H9 (cell line): ENCODE measurements at regions not wholly inside any gene's neighbourhood (a gene's known extent, or its start where the extent isn't known, plus 50 kb on each side); places are given as distances from the start of the nearest gene placed in this dataset.

Source experiments
- DNase-seq: peaks from one replicate; pipeline ENCODE4 v3.0.0-alpha.2; 2017
- H2AFZ ChIP-seq: one replicate; pipeline ENCODE4 v1.6.1; 2013; ENCODE audit warnings: mild to moderate bottlenecking, low read length, control low read depth, moderate library complexity
- H2AK5ac ChIP-seq: 2 replicates; pipeline ENCODE4 v1.6.1; 2013; ENCODE audit warnings: low read length, control low read depth, mixed read lengths; ENCODE audit not compliant: insufficient read length
- H2BK120ac ChIP-seq: one replicate; pipeline ENCODE4 v1.6.1; 2013; ENCODE audit warnings: low read depth, mild to moderate bottlenecking, low read length, control low read depth, inconsistent platforms; ENCODE audit not compliant: poor library complexity, severe bottlenecking
- H2BK12ac ChIP-seq: 2 replicates; pipeline ENCODE4 v1.6.1; 2013; ENCODE audit warnings: low read length, control low read depth, mixed read lengths, low read depth; ENCODE audit not compliant: insufficient read length
- H2BK15ac ChIP-seq: 2 replicates; pipeline ENCODE4 v1.6.1; 2013; ENCODE audit warnings: low read depth, low read length, control low read depth
- H2BK20ac ChIP-seq: one replicate; pipeline ENCODE4 v1.6.1; 2013; ENCODE audit warnings: low read depth, mild to moderate bottlenecking, low read length, control low read depth, inconsistent platforms; ENCODE audit not compliant: poor library complexity, severe bottlenecking
- H2BK5ac ChIP-seq: 2 replicates; pipeline ENCODE4 v1.6.1; 2013; ENCODE audit warnings: low read length, control low read depth, mixed read lengths; ENCODE audit not compliant: insufficient read length
- H3K14ac ChIP-seq: 2 replicates; pipeline ENCODE4 v1.6.1; 2013; ENCODE audit warnings: low read length, control low read depth; ENCODE audit not compliant: insufficient read depth
- H3K18ac ChIP-seq: 2 replicates; pipeline ENCODE4 v1.6.1; 2013; ENCODE audit warnings: low read depth, mild to moderate bottlenecking, mixed read lengths, low read length, control low read depth; ENCODE audit not compliant: insufficient read length
- H3K23ac ChIP-seq: 2 replicates; pipeline ENCODE4 v1.6.1; 2013; ENCODE audit warnings: low read length, control low read depth, mixed read lengths, low read depth; ENCODE audit not compliant: insufficient read length
- H3K23me2 ChIP-seq: 2 replicates; pipeline ENCODE4 v1.6.1; 2013; ENCODE audit warnings: low read depth, mild to moderate bottlenecking, mixed read lengths, low read length, control low read depth; ENCODE audit not compliant: insufficient read length, poor library complexity, severe bottlenecking
- H3K27ac ChIP-seq: 2 replicates; pipeline ENCODE4 v1.5.1; 2013; ENCODE audit warnings: low read length, control low read depth, mixed read lengths, low read depth; ENCODE audit not compliant: insufficient read length
- H3K27me3 ChIP-seq: 2 replicates; pipeline ENCODE4 v1.6.1; 2013; ENCODE audit warnings: low read length, control low read depth, inconsistent platforms; ENCODE audit not compliant: insufficient read depth
- H3K4ac ChIP-seq: 2 replicates; pipeline ENCODE4 v1.6.1; 2013; ENCODE audit warnings: low read depth, mild to moderate bottlenecking, control low read depth, inconsistent platforms, low read length, moderate library complexity
- H3K4me1 ChIP-seq: 2 replicates; pipeline ENCODE4 v1.6.1; 2013; ENCODE audit warnings: low read length, control low read depth, inconsistent platforms; ENCODE audit not compliant: insufficient read depth
- H3K4me2 ChIP-seq: 2 replicates; pipeline ENCODE4 v1.6.1; 2013; ENCODE audit warnings: low read length, control low read depth, mixed read lengths; ENCODE audit not compliant: insufficient read length, insufficient read depth
- H3K56ac ChIP-seq: 2 replicates; pipeline ENCODE4 v1.6.1; 2013; ENCODE audit warnings: low read depth, mild to moderate bottlenecking, mixed read lengths, low read length, control low read depth; ENCODE audit not compliant: insufficient read length
- H3K79me1 ChIP-seq: 2 replicates; pipeline ENCODE4 v1.6.1; 2013; ENCODE audit warnings: low read depth, mild to moderate bottlenecking, moderate library complexity, low read length, control low read depth, inconsistent platforms; ENCODE audit not compliant: insufficient read depth, poor library complexity, severe bottlenecking
- H3K79me2 ChIP-seq: 2 replicates; pipeline ENCODE4 v1.6.1; 2013; ENCODE audit warnings: low read length, control low read depth, inconsistent platforms; ENCODE audit not compliant: insufficient read depth
- H3K9ac ChIP-seq: 2 replicates; pipeline ENCODE4 v1.6.1; 2013; ENCODE audit warnings: low read length, control low read depth, mixed read lengths; ENCODE audit not compliant: insufficient read length; ENCODE audit errors: extremely low read depth
- H3K9me3 ChIP-seq: one replicate; pipeline ENCODE4 v1.6.1; 2013; ENCODE audit warnings: low read depth, low read length, inconsistent platforms; ENCODE audit not compliant: control insufficient read depth
- H3T11ph ChIP-seq: one replicate; pipeline ENCODE4 v1.6.1; 2013; ENCODE audit warnings: mild to moderate bottlenecking, low read length, control low read depth, inconsistent platforms
- H4K20me1 ChIP-seq: one replicate; pipeline ENCODE4 v1.6.1; 2013; ENCODE audit not compliant: control insufficient read depth, insufficient read length, insufficient read depth
- H4K5ac ChIP-seq: 2 replicates; pipeline ENCODE4 v1.6.1; 2013; ENCODE audit warnings: low read depth, mild to moderate bottlenecking, mixed read lengths, low read length, control low read depth; ENCODE audit not compliant: insufficient read length
- H4K8ac ChIP-seq: replicated peaks from 2 replicates; pipeline ENCODE4 v1.6.1; 2013; ENCODE audit warnings: low read length, control low read depth, mixed read lengths, low read depth; ENCODE audit not compliant: insufficient read length
- H4K91ac ChIP-seq: 2 replicates; pipeline ENCODE4 v1.6.1; 2013; ENCODE audit warnings: low read depth, mild to moderate bottlenecking, moderate library complexity, mixed read lengths, low read length, control low read depth; ENCODE audit not compliant: insufficient read length
- H3K27ac Mint-ChIP-seq, 3 experiments: 2 replicates in 2 of 3; 3 replicates in 1 of 3; pipeline ENCODE4 v1.8.0; 2020 to 2021; ENCODE audit warnings: mixed read lengths in 3 of 3, mild to moderate bottlenecking in 1 of 3, moderate library complexity in 1 of 3
- H3K27me3 Mint-ChIP-seq: 2 replicates; pipeline ENCODE4 v1.8.0; 2021; ENCODE audit warnings: low read depth, mild to moderate bottlenecking, moderate library complexity, mixed read lengths
- H3K36me3 Mint-ChIP-seq, 3 experiments: 2 replicates in 2 of 3; 3 replicates in 1 of 3; pipeline ENCODE4 v1.8.0; 2020 to 2021; ENCODE audit warnings: low read depth in 3 of 3, mixed read lengths in 3 of 3; ENCODE audit not compliant: insufficient read depth in 1 of 3
- H3K4me1 Mint-ChIP-seq, 2 experiments: 2 replicates each; pipeline ENCODE4 v1.8.0; 2020; ENCODE audit warnings: mixed read lengths in 2 of 2
- H3K4me3 Mint-ChIP-seq, 2 experiments: 2 replicates in 1 of 2; 3 replicates in 1 of 2; pipeline ENCODE4 v1.8.0; 2020 to 2021; ENCODE audit warnings: mild to moderate bottlenecking in 2 of 2, mixed read lengths in 2 of 2, moderate library complexity in 1 of 2
- H3K9me3 Mint-ChIP-seq, 2 experiments: 2 replicates in 1 of 2; 3 replicates in 1 of 2; pipeline ENCODE4 v1.8.0; 2020; ENCODE audit warnings: mild to moderate bottlenecking in 2 of 2, mixed read lengths in 2 of 2, moderate library complexity in 1 of 2
- WGBS: extraction: QIAGEN DNeasy Blood & Tissue Kit; methylation state at CpG from one replicate; pipeline ENCODE4 v1.1.7; 2013; ENCODE audit warnings: missing lambda C conversion rate, low lambda C conversion rate, mixed read lengths; ENCODE audit not compliant: insufficient read length; ENCODE audit errors: extremely low coverage; 5-methylcytosine and 5-hydroxymethylcytosine counted together
- TF ChIP-seq, protein P1 (sequence below): fragments of 200-600 bp; sonication (generic); conservative IDR thresholded peaks from 3 replicates; pipeline ENCODE4 v1.8.0; 2021; ENCODE audit warnings: antibody characterized with exemption, mild to moderate bottlenecking

DNA sequence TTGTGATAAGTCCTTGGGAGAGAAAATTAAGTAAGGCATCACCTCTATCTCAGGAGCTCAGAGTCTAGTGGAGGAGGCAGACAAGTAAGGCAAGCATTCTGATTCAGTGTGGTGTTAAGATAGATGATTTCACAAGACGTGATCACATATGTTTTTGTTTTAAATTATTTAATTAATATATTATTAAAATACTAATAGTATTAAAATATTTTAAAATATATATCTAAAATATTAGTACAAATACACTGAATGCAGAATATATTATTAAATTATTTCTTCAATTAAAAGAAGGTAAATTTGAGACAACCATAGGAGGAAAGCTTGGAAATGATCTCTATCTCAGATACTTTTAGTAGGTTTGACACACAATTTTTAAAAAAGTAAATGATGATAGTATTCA, 51.5 kb upstream of the ANO4 start:
- no peak overlapping the region for H2BK12ac ChIP-seq
- no peak for DNase-seq
- no peaks in the 10 kb centered on the region for H3K23me2 ChIP-seq
- H4K5ac ChIP-seq, result no peak overlapping the region
- H3K79me1 ChIP-seq, result no peaks in the 10 kb centered on the region
- no peak overlapping the region for H3K4me2 ChIP-seq
- no peak overlapping the region for H3T11ph ChIP-seq
- H3K14ac ChIP-seq, result no peak overlapping the region
- H3K4me1 Mint-ChIP-seq, result peaks cover 5% of the 10 kb centered on the region in 2 experiments; a peak in 3 of 4 replicates
- no peaks in the 10 kb centered on the region for H3K4me1 ChIP-seq
- WGBS, result no CpG with 5 or more reads among the region's 1 CpG
- H3K27me3 Mint-ChIP-seq, result no peaks in the 10 kb centered on the region
- H3K9ac ChIP-seq, result no peak overlapping the region
- H3K36me3 Mint-ChIP-seq, result peaks cover 0 to 13% (median 0%) of the 10 kb centered on the region in 3 experiments; a peak in 5 of 7 replicates
- no peak overlapping the region for H3K56ac ChIP-seq
- no peak overlapping the region for H4K91ac ChIP-seq
- H2BK20ac ChIP-seq, result no peak overlapping the region
- H3K27ac ChIP-seq, result no peak overlapping the region
- no peaks in the 10 kb centered on the region for H3K27me3 ChIP-seq
- H4K20me1 ChIP-seq, result no peaks in the 10 kb centered on the region
- TF ChIP-seq, protein P1, sequence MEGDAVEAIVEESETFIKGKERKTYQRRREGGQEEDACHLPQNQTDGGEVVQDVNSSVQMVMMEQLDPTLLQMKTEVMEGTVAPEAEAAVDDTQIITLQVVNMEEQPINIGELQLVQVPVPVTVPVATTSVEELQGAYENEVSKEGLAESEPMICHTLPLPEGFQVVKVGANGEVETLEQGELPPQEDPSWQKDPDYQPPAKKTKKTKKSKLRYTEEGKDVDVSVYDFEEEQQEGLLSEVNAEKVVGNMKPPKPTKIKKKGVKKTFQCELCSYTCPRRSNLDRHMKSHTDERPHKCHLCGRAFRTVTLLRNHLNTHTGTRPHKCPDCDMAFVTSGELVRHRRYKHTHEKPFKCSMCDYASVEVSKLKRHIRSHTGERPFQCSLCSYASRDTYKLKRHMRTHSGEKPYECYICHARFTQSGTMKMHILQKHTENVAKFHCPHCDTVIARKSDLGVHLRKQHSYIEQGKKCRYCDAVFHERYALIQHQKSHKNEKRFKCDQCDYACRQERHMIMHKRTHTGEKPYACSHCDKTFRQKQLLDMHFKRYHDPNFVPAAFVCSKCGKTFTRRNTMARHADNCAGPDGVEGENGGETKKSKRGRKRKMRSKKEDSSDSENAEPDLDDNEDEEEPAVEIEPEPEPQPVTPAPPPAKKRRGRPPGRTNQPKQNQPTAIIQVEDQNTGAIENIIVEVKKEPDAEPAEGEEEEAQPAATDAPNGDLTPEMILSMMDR, result no peak
- H3K9me3 ChIP-seq, result no peaks in the 10 kb centered on the region
- H3K23ac ChIP-seq, result no peak overlapping the region
- no peak overlapping the region for H3K27ac Mint-ChIP-seq
- no peak overlapping the region for H3K4me3 Mint-ChIP-seq
- H3K18ac ChIP-seq, result no peak overlapping the region
- H2BK15ac ChIP-seq, result no peak overlapping the region
- H4K8ac ChIP-seq, result no peak overlapping the region
- H3K79me2 ChIP-seq, result no peaks in the 10 kb centered on the region
- no peak overlapping the region for H2AK5ac ChIP-seq
- no peak overlapping the region for H2AFZ ChIP-seq
- H3K9me3 Mint-ChIP-seq, result peaks cover 5 to 6% of the 10 kb centered on the region in 2 experiments; a peak in 3 of 5 replicates
- no peak overlapping the region for H2BK120ac ChIP-seq
- H3K4ac ChIP-seq, result no peak overlapping the region
- H2BK5ac ChIP-seq, result no peak overlapping the region
